Chondrocyte (in vitro differentiated cells): ENCODE measurements at regions not wholly inside any gene's neighbourhood (a gene's known extent, or its start where the extent isn't known, plus 50 kb on each side); places are given as distances from the start of the nearest gene placed in this dataset.

Source experiments
- DNase-seq: peaks from one replicate; pipeline ENCODE4 v3.0.0; 2021; ENCODE audit warnings: mixed read lengths, low spot score
- H3K27ac Mint-ChIP-seq: one replicate; pipeline ENCODE4 v1.8.0; 2021; ENCODE audit warnings: mild to moderate bottlenecking, moderate library complexity, mixed read lengths; ENCODE audit not compliant: unreplicated experiment
- H3K27me3 Mint-ChIP-seq: 2 replicates; pipeline ENCODE4 v1.8.0; 2021; ENCODE audit warnings: low read depth, mixed read lengths
- H3K36me3 Mint-ChIP-seq: 2 replicates; pipeline ENCODE4 v1.8.0; 2021; ENCODE audit warnings: low read depth, mixed read lengths
- H3K4me1 Mint-ChIP-seq: 2 replicates; pipeline ENCODE4 v1.8.0; 2021; ENCODE audit warnings: low read depth, mild to moderate bottlenecking, mixed read lengths
- H3K4me3 Mint-ChIP-seq: one replicate; pipeline ENCODE4 v1.8.0; 2021; ENCODE audit warnings: mild to moderate bottlenecking, moderate library complexity, mixed read lengths; ENCODE audit not compliant: unreplicated experiment
- H3K9me3 Mint-ChIP-seq: 2 replicates; pipeline ENCODE4 v1.8.0; 2021; ENCODE audit warnings: low read depth, mixed read lengths
- TF ChIP-seq, protein P1 (sequence below): fragments of 200-600 bp; sonication (generic); IDR thresholded peaks from 2 replicates; pipeline ENCODE4 v1.5.0; 2021; ENCODE audit warnings: antibody characterized with exemption, mild to moderate bottlenecking, moderate library complexity

DNA sequence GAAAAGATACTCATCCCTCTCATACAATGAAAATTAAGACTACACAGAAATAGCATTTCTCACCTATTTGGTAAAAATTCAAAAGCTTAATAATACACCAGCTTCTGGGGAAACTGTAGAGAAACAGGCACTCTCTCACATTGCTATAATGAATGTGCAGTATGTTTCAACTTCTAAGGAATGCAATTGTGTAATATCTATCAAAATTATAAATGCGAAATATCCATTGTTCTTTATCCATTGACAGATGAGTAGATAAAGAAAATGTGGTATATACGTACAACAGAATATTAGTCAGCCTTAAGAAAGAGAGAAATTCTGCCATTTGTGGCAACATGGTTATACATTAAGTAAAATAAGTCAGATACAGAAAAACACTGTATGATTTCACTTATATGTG lies 101.4 kb upstream of the OR9G4 start:
- H3K9me3 Mint-ChIP-seq, result no peaks in the 10 kb centered on the region
- H3K4me1 Mint-ChIP-seq, result no peaks in the 10 kb centered on the region
- DNase-seq, result no peak
- no peak overlapping the region for H3K27ac Mint-ChIP-seq
- H3K27me3 Mint-ChIP-seq, result peaks cover 9% of the 10 kb centered on the region
- H3K4me3 Mint-ChIP-seq, result no peak overlapping the region
- H3K36me3 Mint-ChIP-seq, result no peaks in the 10 kb centered on the region
- TF ChIP-seq, protein P1, sequence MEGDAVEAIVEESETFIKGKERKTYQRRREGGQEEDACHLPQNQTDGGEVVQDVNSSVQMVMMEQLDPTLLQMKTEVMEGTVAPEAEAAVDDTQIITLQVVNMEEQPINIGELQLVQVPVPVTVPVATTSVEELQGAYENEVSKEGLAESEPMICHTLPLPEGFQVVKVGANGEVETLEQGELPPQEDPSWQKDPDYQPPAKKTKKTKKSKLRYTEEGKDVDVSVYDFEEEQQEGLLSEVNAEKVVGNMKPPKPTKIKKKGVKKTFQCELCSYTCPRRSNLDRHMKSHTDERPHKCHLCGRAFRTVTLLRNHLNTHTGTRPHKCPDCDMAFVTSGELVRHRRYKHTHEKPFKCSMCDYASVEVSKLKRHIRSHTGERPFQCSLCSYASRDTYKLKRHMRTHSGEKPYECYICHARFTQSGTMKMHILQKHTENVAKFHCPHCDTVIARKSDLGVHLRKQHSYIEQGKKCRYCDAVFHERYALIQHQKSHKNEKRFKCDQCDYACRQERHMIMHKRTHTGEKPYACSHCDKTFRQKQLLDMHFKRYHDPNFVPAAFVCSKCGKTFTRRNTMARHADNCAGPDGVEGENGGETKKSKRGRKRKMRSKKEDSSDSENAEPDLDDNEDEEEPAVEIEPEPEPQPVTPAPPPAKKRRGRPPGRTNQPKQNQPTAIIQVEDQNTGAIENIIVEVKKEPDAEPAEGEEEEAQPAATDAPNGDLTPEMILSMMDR, result no peak

DNA sequence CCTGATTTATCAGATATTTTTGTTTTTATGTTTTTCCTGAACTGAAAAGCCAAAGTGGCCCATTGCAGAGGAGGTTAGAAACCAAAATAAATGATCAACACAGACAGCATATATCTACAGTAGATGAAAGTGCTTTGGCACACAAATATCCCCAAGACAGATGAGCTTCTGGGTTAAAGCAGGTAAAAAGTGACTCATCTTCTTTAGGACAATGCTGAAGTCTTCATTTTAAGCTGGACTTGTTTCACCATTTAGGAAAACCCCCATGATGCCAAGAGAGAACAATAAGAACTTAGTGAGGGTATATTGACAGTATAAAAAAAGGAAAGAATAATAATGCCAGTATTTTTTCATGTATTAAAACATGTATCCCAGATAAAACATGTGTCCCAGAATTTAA lies 100.8 kb upstream of the OR9G4 start:
- TF ChIP-seq, protein P1, result no peak
- no peaks in the 10 kb centered on the region for H3K4me1 Mint-ChIP-seq

DNA sequence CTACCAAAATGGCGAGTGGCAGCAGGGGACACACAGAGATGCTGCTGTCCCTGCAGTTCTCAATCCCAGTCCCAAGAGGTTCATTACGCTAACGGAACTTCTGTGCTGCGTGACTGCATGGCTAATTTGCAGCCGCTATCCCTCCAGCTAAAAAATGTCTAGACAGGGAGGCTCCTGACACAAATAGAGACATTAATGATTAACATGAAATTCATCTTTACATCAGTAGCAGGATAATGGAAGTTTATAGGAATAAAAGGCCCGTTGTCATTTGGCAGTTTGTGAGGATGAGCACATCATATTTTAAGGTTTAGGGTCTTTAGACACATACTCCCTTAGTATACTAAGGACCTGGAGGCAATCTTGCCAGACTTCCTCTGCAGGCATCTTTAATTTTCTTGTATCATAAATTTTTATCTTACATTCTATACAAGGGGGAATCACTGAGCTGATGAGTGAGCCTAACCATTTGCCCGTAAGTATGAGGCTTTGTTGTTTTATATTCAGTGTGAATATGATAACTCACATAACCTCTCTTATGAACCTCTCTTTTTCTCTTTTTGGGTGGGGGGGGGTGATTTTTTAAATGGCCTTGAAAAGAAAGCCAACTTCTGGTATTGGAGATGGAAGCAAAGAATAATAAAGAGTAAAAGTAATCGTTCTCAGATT lies 99.8 kb upstream of the OR9G4 start:
- Mint-ChIP-seq H3K36me3 (no peaks in the 10 kb centered on the region), H3K27ac (no peak overlapping the region), H3K4me1 (no peaks in the 10 kb centered on the region), H3K9me3 (no peaks in the 10 kb centered on the region), H3K27me3 (peaks cover 17% of the 10 kb centered on the region), H3K4me3 (no peak overlapping the region)
- TF ChIP-seq, protein P1, result no peak
- DNase-seq, result no peak

More for the DNA sequence above, 100.8 kb upstream of the OR9G4 start:
- H3K36me3 Mint-ChIP-seq, result no peaks in the 10 kb centered on the region
- peaks cover 12% of the 10 kb centered on the region for H3K27me3 Mint-ChIP-seq
- no peak for DNase-seq
- H3K4me3 Mint-ChIP-seq, result no peak overlapping the region
- no peak overlapping the region for H3K27ac Mint-ChIP-seq
- H3K9me3 Mint-ChIP-seq, result no peaks in the 10 kb centered on the region

DNA sequence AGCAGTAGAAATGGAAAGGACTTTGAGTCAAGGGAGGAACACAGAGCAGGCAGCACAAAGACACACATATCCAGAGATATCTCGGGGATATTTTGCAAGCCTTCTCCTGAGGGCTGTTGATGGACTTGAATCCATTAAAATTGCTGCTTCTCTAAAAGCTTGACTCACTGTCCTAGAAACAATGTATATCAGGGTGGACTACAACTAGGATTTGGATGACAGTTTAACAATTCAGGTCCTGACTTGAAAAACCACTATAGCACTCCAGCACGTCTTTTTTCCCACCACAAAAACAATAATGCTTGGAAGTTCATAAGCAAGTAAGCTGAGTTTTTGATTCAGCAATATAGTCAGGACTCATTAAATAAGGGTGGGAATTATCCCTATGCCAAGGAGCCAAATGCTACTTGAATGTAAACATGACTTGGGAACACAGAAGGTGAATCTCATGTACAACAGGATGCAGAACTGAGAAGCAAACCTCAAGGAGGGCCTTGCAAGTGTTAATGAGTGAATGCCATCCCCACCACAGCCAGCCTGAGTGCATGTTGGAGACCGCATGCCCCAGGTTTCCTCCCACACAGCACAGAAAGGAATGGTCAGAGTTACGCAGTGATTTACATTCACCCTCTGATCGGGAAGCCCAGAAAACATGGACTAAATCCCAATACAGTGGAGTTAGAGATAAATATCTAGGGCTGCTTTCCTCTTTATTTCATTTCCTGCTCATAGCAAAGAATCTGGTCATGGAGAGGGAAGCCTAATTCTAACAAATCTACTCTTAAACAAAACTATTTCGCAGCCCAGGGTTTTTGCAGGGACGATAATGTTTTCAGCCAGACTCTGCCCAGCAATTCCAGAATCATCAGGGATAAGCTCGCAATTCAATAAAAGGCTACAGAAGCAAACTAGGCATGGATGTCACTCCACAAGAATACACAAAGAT lies 98.4 kb upstream of the OR9G4 start:
- Mint-ChIP-seq H3K27ac (no peak overlapping the region), H3K36me3 (no peaks in the 10 kb centered on the region), H3K4me3 (no peak overlapping the region), H3K9me3 (no peaks in the 10 kb centered on the region), H3K4me1 (no peaks in the 10 kb centered on the region), H3K27me3 (peaks cover 25% of the 10 kb centered on the region)
- TF ChIP-seq, protein P1, result no peak
- no peak for DNase-seq

DNA sequence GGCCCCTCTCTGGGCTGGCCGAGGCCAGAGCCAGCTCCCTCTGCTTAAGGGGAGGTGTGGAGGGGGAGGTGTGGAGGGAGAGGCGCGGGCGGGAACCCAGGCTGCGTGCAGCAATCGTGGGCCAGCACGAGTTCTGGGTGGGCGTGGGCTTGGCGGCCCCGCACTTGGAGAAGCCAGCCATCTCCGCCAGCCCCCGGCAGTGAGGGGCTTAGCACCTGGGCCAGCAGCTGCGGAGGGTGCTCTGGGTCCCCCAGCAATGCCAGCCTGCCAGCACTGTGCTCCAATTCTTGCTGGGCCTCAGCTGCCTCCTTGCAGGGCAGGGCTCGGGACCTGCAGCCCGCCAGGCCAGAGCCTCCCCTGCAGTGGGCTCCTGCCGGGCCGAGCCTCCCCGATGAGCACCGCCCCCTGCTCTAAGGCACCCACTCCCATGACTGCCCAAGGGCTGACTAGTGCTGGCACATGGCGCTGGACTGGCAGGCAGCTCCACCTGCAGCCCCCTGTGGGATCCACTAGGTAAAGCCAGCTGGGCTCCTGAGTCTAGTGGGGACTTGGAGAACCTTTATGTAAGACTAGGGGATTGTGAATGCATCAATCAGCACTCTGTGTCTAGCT lies 96.7 kb upstream of the OR9G4 start:
- TF ChIP-seq, protein P1, result no peak
- Mint-ChIP-seq H3K9me3 (no peaks in the 10 kb centered on the region), H3K4me3 (no peak overlapping the region), H3K27ac (no peak overlapping the region), H3K4me1 (peaks cover 3% of the 10 kb centered on the region), H3K27me3 (peaks cover 27% of the 10 kb centered on the region), H3K36me3 (no peaks in the 10 kb centered on the region)
- no peak for DNase-seq
